Dermis microvascular lymphatic vessel endothelial cell (primary cell): ENCODE measurements at regions not wholly inside any gene's neighbourhood (a gene's known extent, or its start where the extent isn't known, plus 50 kb on each side); places are given as distances from the start of the nearest gene placed in this dataset.

ENCODE experiments used
- DNase-seq, 2 donors: peaks; one replicate each; pipeline versions ENCODE4 v3.0.0 to v3.0.0-alpha.2; 2010; ENCODE audit warnings: low read depth in 2 of 2

DNA sequence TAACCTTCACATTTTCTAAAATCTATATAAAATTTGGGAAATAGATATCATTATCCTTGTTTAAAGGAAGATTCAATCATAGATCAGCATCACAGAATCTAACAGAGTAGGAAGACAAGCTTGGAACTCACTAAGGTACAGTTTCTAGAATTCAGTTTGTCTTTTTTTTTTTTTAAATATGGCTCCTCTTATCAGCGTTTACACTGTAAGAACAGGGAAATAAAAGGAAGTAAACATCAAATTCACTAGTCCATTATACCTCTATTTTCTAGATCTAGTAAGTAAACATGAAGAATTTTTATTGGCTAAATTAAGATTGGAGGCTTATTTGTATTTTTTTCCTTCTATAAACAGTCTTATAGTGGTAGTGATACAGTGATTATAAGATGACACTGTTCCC is 144.9 kb downstream of the LRIG3 start:
- DNase-seq, result no peak

DNA sequence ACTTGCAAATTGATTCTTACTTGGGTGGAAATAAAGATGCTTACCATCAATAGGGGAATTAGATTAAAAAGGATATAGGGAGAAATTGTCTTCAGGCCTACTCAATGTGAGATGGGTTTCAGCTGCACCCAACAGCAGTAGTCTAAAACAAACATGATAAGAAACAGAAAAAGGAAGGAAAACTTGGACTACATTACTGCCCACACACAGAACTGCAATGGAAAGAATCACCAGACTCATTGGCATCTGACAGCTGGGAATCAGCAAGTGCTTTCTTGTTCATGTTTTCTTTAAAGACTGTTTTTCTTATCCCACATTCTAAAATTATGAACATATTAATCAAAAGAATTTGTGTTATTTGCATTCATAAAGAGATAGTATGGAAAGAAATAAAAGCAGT is 144.2 kb downstream of the LRIG3 start:
- no peak for DNase-seq

DNA sequence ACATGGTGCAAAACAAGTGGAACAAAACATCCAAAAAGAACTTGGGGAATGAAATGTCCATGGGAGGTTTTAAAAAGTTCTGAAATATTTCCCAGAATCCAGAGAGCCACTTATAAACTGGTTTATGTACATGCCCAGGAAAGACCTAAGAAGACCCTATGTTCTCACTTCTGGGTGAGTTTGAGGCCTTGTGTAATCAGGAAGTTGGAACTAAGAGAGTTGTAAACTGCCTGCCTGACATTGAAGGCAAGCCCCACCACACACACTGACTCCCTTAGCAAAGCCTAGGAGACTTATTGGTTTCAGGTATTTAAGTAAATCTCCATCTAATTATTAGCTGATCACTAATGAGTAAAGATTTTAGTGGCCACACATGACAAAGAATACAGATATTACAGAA is 142.5 kb downstream of the LRIG3 start:
- no peak for DNase-seq

DNA sequence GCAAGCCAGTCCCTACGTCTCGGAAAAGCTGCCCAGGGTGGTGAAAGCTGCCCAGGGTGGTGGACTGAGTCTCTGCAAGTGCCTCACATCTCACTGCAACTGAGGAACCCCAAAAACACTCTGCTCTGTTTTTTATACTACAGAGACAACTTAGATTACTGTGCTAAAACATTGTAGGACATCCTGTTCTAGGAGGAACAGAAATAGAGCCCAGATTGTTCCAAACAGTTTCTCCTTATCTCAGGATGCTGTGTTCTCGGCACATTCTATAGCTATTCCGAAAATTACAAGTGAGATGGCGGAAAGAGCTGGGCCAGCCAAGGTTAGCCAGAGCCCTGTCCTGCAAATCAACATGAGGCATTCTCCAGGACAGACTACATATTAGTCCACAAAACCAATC is 138.7 kb downstream of the LRIG3 start:
- no peak for DNase-seq

DNA sequence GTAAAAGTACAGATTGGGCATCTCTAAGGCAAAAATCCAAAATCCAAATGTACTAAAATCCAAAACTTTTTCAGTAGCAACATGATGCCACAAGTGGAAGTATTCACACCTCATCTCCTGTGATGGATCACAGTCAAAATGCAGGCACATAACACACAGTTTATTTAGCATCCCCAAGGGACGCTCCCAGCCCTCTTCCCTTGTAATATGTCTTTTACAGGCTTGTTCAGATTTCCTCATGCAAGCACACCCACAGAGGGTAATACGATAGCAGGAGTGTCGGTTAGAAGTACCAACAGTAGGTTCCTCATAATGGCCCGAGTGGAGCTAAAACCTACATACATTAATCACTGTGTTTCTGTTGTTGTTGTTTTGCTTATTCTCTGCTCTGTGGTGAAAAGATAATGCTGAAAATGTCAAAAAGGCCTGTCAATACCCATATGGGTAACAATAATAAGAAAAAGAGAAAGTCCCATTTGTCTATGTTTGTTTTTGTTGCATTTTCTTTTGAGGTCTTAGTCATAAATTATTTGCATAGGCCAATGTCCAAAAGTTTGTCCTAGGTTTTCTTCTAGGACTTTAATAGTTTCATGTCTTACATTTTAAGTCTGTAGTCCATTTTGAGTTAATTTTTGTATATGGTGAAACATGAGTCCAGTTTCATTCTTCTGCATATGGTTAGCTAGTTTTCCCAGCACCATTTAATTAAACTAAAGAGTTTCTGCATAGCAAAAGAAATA is 133.1 kb downstream of the LRIG3 start:
- DNase-seq, result no peak

DNA sequence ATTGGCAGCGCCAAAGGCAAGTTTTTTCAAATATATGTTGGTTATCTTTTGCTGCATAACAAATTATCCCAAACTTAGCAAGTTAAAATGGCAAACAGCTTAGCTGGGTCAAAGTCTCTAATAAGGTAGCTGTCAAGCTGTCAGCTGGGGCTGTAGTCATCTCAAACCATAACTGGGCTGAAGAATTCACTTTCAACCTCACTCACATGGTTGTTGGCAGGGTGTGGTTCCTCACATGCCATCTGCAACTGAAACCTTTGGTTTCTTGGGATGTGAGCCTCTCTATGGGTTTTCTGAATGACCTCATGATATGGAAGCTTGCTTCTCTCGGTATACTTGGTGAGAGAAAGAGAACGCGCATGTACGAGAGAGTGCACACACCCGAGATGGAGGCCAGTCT is 125.4 kb downstream of the LRIG3 start:
- DNase-seq, result no peak

DNA sequence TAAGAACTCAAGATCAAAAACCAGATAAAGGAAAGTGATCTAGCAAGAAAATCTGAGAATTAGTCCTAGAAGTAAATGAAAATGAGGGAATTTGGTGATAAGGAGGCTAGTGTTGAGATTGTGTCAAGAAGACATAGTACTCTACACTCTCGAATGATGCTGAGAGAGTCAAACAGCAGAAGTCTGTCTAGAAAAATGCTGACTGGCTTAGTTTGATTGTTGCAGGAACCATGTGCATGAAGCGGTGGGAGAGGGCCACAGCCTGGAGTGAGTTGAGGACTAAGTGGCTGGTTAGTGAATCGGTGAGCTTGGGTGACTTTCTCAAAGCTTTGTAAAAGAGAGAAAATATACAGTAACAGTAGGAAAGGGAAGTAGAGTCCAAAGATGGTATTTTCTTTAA is 124.5 kb downstream of the LRIG3 start:
- DNase-seq, result no peak

DNA sequence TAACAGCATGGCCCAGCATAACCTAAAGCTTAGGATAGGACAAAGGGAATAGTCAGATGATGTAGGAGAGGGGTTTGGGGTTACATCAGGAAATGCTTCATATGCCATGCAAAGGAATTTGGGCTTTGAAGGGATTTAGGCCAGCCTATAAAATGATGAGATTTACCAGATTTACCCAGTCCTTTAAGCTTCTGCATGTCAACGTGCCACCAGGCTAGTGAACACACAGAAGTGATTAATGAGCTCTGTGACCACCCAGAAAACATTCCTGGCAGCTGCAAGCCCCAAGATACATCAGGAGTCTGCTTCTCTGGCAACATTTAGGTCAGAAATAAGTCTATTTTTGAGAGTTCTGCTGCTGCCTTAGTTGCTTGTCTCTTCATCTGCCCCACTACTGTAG is 118.3 kb downstream of the LRIG3 start:
- DNase-seq, result no peak

DNA sequence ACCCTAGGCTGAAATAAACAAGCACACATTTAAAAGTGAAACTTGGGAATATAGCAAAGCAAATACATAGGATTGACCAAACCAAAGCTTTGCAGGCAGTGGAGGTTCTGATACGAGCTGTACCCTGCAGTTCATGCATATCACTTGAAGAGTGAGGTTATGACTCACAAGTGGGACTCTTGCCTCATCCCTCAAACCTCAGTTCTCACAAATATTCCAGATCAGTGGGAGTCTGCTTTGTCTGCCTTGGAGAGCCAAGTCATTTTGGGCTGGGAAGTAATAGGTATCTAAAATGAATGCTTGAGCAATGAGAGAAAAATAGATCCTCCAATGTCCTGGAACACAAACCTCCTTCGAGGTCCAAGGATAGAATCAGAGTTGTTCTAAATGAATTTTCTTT is 116.4 kb downstream of the LRIG3 start:
- no peak for DNase-seq

DNA sequence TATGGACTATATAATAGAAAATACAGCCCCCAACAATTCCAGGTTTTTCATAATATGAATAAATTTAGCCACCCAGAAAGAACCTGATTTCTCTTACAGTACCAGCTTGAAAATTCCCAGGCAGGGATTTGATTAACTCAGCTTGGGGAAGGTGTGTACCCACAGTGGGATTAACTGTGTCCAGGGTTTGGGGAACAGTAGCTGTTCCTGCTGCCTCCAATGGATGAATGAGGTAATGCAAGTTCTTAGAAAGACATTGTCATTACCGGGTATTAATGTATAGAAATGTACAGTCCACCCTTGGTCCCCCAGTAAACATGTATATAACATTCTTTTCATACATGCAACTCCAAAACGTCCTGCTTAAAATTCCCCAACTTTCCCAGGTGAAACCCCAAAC is 115.6 kb downstream of the LRIG3 start:
- DNase-seq, result peak in 1 of 2 donors; percentile 2

DNA sequence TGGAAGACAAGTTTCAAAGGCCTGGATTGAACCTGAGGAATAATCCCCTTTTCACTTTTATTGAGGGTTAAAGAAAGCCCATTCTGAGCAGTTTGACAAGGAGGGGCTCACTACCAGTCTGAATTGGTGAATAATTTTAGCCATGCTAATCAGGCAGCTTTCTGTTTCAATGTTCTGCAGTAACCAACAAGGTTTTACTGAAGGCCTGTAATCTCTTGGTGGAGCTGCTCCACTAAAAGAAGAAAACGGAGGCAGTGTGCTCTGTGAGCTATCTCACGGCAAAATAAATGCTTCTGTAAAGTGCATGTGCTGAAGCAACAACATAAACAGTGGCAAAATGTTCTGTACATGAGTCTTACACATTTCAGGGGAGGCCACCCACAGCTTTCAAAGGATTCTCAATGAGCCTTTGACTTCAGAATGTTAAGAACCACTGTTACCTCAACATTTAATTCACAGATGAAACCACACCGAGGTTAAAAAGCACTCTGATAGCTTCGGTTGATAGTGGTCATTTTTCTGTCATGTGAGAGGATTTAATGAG is 111.2 kb downstream of the LRIG3 start:
- no peak for DNase-seq

DNA sequence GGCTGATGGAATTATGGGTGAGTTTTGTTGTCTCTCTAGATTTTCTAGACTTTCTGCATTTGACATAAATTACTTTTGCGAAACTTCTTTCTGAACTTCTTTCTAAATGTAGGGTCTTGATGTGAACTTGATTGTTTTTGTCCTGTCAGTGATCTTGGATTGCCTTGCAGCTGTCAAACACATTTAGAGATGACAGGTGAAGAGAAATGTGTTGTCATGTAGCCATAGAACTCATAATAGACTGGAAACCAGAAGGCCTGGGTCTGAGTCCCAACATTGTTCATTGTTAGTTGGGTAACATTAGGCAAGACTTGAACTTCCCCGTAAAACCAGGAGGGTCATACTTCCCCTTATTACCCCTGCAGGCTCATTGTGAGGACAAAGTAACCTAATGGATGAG is 109.0 kb downstream of the LRIG3 start:
- DNase-seq, result no peak

DNA sequence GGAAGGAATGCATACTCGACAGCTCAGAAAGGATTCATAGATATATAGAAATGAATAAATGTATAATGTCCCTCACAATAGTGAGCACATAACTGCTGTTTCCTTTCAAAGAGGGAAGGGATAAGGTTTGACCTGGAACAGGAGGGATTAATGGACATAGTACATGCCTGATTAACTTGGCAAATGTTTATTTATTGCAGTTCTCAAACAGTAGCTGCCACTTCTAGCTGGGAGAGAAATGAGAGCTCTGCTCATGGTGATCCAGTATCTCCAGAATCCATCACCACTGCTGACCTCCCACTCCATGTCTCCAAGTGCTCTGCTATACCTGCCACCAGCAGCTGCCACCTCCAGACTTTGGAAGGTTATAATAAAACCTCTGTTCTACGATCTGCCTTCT is 108.1 kb downstream of the LRIG3 start:
- DNase-seq, result no peak

DNA sequence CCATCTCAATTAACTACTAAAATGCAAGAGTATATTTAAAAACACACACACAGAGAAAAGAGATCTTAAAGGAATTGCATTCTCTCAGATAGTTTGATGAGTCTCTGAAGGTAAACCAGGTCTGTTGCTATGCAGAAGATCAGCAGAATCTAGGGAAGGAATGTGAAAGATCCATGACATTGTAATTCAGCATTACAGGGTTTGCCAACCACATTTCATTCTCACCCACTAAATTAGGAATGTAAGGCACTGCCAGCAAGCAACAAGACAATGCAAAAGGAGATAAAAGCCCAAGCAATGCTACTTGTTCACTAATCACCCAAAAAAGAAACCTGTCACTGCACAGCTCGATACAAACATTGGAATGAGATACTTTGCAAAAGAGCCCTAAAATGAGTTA is 106.3 kb downstream of the LRIG3 start:
- no peak for DNase-seq

DNA sequence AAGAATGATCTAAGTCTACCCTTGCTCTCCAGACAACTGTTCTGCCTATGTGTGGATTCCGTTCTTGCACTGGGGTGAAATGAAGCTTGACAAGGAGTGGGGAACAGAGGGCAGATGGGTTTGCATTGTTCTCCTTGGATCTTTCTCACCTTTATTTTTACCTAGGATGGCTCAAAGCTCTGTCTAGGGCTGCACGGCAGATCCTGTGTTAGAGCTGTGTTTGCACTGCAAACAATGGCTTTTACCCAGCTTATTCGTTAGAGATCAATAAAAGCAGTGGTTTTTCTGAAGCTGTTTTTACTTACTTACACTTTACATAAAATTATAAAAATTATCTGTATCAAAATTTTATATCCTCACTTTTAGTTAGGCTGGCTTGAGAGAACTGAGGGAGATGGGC is 105.1 kb downstream of the LRIG3 start:
- DNase-seq, result no peak

DNA sequence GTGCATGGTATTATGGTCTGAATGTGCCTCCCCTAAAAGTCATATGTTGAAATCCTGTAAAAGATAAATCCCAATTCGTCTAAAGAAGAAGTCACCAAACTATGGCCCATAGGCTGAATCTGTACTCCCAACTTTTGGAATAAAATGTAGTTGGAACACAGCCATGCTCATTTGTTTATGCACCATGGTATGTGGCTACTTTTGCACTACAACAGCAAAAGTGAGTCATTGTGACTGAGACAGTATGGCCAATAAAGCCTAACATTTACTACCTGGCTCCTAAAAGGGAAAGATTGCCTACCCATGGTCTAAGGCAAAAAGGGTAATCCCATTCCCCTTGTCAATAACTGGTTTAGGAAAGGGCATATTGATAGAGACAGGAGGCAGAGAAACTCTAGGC is 101.8 kb downstream of the LRIG3 start:
- no peak for DNase-seq

DNA sequence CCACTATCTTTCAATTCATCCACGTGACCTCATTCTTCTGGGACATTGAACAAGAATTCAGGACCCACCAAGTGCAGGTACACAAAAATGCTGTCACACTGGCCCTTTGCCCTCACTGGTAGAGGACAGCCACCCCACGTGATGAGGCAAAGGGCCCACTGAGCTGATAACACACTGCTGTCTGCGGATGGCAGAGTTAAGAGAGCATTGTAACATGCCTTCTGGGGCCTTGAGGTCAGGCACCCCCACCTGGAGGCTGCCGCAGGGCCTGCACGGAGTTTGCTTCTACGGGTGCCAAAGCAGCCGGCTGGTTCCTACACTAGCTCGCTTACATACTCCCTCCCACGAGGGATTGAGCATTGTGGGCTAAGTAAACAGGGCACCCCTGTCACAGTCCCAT is 101.0 kb downstream of the LRIG3 start:
- no peak for DNase-seq

DNA sequence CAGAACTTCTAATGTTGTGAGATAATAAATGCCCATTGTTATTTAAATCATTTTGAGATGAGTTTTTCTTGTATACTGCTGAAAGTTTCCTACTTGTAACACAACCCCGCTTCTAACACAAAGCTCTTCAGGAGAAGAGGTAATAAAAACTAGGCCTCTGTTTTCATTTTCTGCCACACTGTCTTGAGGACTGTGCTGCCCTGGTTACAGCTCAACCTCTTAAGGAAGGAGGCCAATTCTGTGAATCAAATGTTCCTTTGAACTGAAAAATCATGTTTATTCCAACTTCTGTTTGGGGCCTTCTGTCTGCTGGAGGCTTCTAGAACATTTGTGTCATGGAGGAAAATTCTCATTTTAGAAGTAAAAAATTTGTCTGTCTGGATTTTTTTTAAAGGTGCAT is 100.3 kb downstream of the LRIG3 start:
- no peak for DNase-seq
